ENCODE measurements at regions not wholly inside any gene's neighbourhood (a gene's known extent, or its start where the extent isn't known, plus 50 kb on each side); places are given as distances from the start of the nearest gene placed in this dataset.

GRCh38 chr14:85310491-85311272, 219.3 kb upstream of the FLRT2 start:
- intact Hi-C loops (cut with DNase I): no loop called here
- Histone ChIP-seq H3K4me3 (no peak overlapping the region), H3K27me3 (replicated peaks; ENCODE audit: insufficient read depth) (no peaks in the 10 kb centered on the region), H3K4me1 (replicated peaks) (no peaks in the 10 kb centered on the region), H3K9me3 (no peaks in the 10 kb centered on the region), H3K36me3 (no peaks in the 10 kb centered on the region), H3K27ac (no peak overlapping the region)
- TF ChIP-seq CTCF (IDR thresholded peaks at IDR 0.05) (no peak), POLR2A (IDR thresholded peaks at IDR 0.05) (no peak), POLR2AphosphoS5 (IDR thresholded peaks at IDR 0.05) (no peak)
- DNase-seq (ENCODE audit: low spot score): no peak
- WGBS: 97% methylated on average over 8 of the region's 8 CpGs

GRCh38 chr14:85313560-85314207, 216.3 kb upstream of the FLRT2 start:
- H3K36me3 ChIP-seq: no peaks in the 10 kb centered on the region
- WGBS: 90% methylated on average over 2 of the region's 2 CpGs
- no peak for DNase-seq (ENCODE audit: low spot score)
- no peaks in the 10 kb centered on the region for H3K4me1 ChIP-seq (replicated peaks)
- no peak overlapping the region for H3K27ac ChIP-seq
- intact Hi-C loops (cut with DNase I): no loop called here
- TF ChIP-seq CTCF (IDR thresholded peaks at IDR 0.05) (no peak), POLR2A (IDR thresholded peaks at IDR 0.05) (no peak), POLR2AphosphoS5 (IDR thresholded peaks at IDR 0.05) (no peak)
- no peak overlapping the region for H3K4me3 ChIP-seq
- no peaks in the 10 kb centered on the region for H3K9me3 ChIP-seq
- H3K27me3 ChIP-seq (replicated peaks; ENCODE audit: insufficient read depth): no peaks in the 10 kb centered on the region

GRCh38 chr14:85315290-85315689, 214.7 kb upstream of the FLRT2 start:
- H3K4me1 ChIP-seq (replicated peaks): no peaks in the 10 kb centered on the region
- DNase-seq (ENCODE audit: low spot score): no peak
- WGBS: 66% methylated on average over 3 of the region's 3 CpGs
- no peaks in the 10 kb centered on the region for H3K9me3 ChIP-seq
- no peak overlapping the region for H3K27ac ChIP-seq
- H3K4me3 ChIP-seq: no peak overlapping the region
- no peaks in the 10 kb centered on the region for H3K27me3 ChIP-seq (replicated peaks; ENCODE audit: insufficient read depth)
- no peaks in the 10 kb centered on the region for H3K36me3 ChIP-seq
- TF ChIP-seq CTCF (IDR thresholded peaks at IDR 0.05) (no peak), POLR2AphosphoS5 (IDR thresholded peaks at IDR 0.05) (no peak), POLR2A (IDR thresholded peaks at IDR 0.05) (no peak)
- intact Hi-C loops (cut with DNase I): no loop called here

- intact Hi-C loops (cut with DNase I): no loop called here
- H3K27ac ChIP-seq: no peak overlapping the region
- no peak overlapping the region for H3K4me3 ChIP-seq
- WGBS: 85% methylated on average over 5 of the region's 5 CpGs
- no peaks in the 10 kb centered on the region for H3K36me3 ChIP-seq
- no peak for TF ChIP-seq CTCF (IDR thresholded peaks at IDR 0.05)
- no peak for TF ChIP-seq POLR2A (IDR thresholded peaks at IDR 0.05)
- TF ChIP-seq POLR2AphosphoS5 (IDR thresholded peaks at IDR 0.05): no peak
- H3K4me1 ChIP-seq (replicated peaks): no peaks in the 10 kb centered on the region
- no peaks in the 10 kb centered on the region for H3K9me3 ChIP-seq
- DNase-seq (ENCODE audit: low spot score): no peak
- no peaks in the 10 kb centered on the region for H3K27me3 ChIP-seq (replicated peaks; ENCODE audit: insufficient read depth)
These were observed 214.1 kb upstream of the FLRT2 start for GRCh38 chr14:85315733-85316290.

Data from prostate gland (tissue), 2 donors.